OCI-LY7 (cell line): ENCODE measurements at regions not wholly inside any gene's neighbourhood (a gene's known extent, or its start where the extent isn't known, plus 50 kb on each side); places are given as distances from the start of the nearest gene placed in this dataset.

ENCODE experiments used
- BruUV-seq: library from RNA; stranded (reverse); fragments of 400-500 nt; replicated peaks from 2 replicates; lab custom pipeline; 2021; lab: Mats Ljungman, UMichigan
- CTCF ChIA-PET: fragments of 300-600 bp; sonication (Branson Sonifier 250); formaldehyde crosslinking; loops from one replicate; lab custom pipeline; 2022; ENCODE audit warnings: antibody characterized with exemption; ENCODE audit not compliant: unreplicated experiment; lab: Charles Lee
- POLR2A ChIA-PET: fragments of 300-600 bp; sonication (Branson Sonifier 250); formaldehyde crosslinking; loops from one replicate; lab custom pipeline; 2022; ENCODE audit warnings: antibody characterized with exemption; lab: Charles Lee
- DNase-seq: peaks from one replicate; pipeline ENCODE4 v3.0.0-alpha.2; 2015; ENCODE audit warnings: low spot score
- H2AFZ ChIP-seq: fragments of 200-600 bp; sonication (generic), shearing (Covaris generic); 2 replicates; pipeline ENCODE4 v1.6.1; 2014; ENCODE audit warnings: mild to moderate bottlenecking, antibody characterized with exemption, low read length, moderate library complexity
- H3K27ac ChIP-seq: fragments of 200-600 bp; sonication (generic); 2 replicates; pipeline ENCODE4 v1.5.1; 2014; ENCODE audit warnings: mixed run types, low read depth, mild to moderate bottlenecking, moderate library complexity, low read length, inconsistent platforms; ENCODE audit not compliant: poor library complexity, severe bottlenecking
- H3K36me3 ChIP-seq: fragments of 200-600 bp; sonication (generic); 2 replicates; pipeline ENCODE4 v1.6.1; 2014; ENCODE audit warnings: mild to moderate bottlenecking, antibody characterized with exemption, low read length, moderate library complexity, mixed read lengths; ENCODE audit not compliant: insufficient read depth
- H3K4me1 ChIP-seq: fragments of 200-600 bp; sonication (generic); 2 replicates; pipeline ENCODE4 v1.5.1; 2014; ENCODE audit warnings: mild to moderate bottlenecking, low read length; ENCODE audit not compliant: insufficient read depth, poor library complexity, severe bottlenecking
- H3K4me2 ChIP-seq: fragments of 200-600 bp; sonication (generic); 2 replicates; pipeline ENCODE4 v1.6.1; 2014; ENCODE audit warnings: mild to moderate bottlenecking, low read length
- H3K4me3 ChIP-seq: fragments of 200-600 bp; sonication (generic); 2 replicates; pipeline ENCODE4 v1.5.1; 2014; ENCODE audit warnings: mild to moderate bottlenecking, low read depth, low read length; ENCODE audit not compliant: poor library complexity, severe bottlenecking
- H3K79me2 ChIP-seq: fragments of 200-600 bp; sonication (generic); 2 replicates; pipeline ENCODE4 v1.6.1; 2016; ENCODE audit warnings: low read depth, mild to moderate bottlenecking, low read length, moderate library complexity, mixed read lengths; ENCODE audit not compliant: insufficient read depth
- H3K9me2 ChIP-seq: fragments of 200-600 bp; sonication (generic); 2 replicates; pipeline ENCODE4 v1.6.1; 2016; ENCODE audit warnings: mild to moderate bottlenecking, low read length, mixed read lengths; ENCODE audit not compliant: insufficient read depth
- H3K9me3 ChIP-seq: fragments of 200-600 bp; sonication (generic); 2 replicates; pipeline ENCODE4 v1.6.1; 2014; ENCODE audit warnings: mild to moderate bottlenecking, mixed run types, low read length, mixed read lengths
- H4K20me1 ChIP-seq: fragments of 200-600 bp; sonication (generic); 2 replicates; pipeline ENCODE4 v1.6.1; 2014; ENCODE audit warnings: mild to moderate bottlenecking, antibody characterized with exemption, low read length, moderate library complexity, mixed read lengths; ENCODE audit not compliant: insufficient read depth
- EZH2phosphoT487 ChIP-seq: fragments of 200-600 bp; sonication (generic); IDR thresholded peaks from 2 replicates; pipeline ENCODE4 v1.6.1; 2018; ENCODE audit warnings: low read depth, borderline replicate concordance, mild to moderate bottlenecking, mixed run types, antibody characterized with exemption, low read length, moderate library complexity, mixed read lengths
- intact Hi-C: fragments of 100-400 bp; cut with micrococcal nuclease; formaldehyde crosslinking; loops from one replicate; pipeline ENCODE4 v1.10.0; 2022; ENCODE audit not compliant: unreplicated experiment
- TF ChIP-seq, protein P1 (sequence below): fragments of 200-600 bp; sonication (generic); conservative IDR thresholded peaks from 2 replicates; pipeline ENCODE4 v1.5.1; 2014; ENCODE audit warnings: mild to moderate bottlenecking, antibody characterized with exemption, low read length, moderate library complexity, mixed read lengths

DNA sequence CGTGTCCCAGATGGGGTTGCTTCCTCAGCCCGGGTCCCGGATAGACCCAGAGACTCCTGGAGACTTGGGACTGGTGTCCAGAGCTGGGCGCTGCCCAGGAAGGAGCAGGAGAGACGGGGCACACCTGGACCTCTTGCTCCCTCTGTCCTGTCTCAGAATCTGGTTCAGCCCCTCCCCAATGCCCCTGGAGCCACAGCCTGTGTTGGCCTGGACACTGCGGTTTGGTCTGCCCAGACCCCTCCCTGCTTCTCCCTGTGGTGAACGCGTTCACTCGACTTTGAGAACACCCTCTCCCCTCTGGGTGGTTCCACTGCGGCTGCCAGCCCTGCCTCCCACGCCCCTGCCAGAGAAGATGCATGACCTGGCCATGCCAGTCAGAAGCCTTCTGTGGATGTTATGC is 111.1 kb downstream of the HMX1 start:
- CTCF ChIA-PET = no interaction called here
- no peak for DNase-seq
- Histone ChIP-seq H3K79me2 (no peaks in the 10 kb centered on the region), H4K20me1 (no peaks in the 10 kb centered on the region), H3K4me2 (no peak overlapping the region), H3K9me3 (no peaks in the 10 kb centered on the region), H3K4me3 (no peak overlapping the region), H3K9me2 (no peaks in the 10 kb centered on the region), H3K4me1 (no peaks in the 10 kb centered on the region), H3K27ac (no peak overlapping the region), H3K36me3 (no peaks in the 10 kb centered on the region), H2AFZ (no peak overlapping the region)
- intact Hi-C loops = no loop called here
- no peak for TF ChIP-seq EZH2phosphoT487
- TF ChIP-seq, protein P1, sequence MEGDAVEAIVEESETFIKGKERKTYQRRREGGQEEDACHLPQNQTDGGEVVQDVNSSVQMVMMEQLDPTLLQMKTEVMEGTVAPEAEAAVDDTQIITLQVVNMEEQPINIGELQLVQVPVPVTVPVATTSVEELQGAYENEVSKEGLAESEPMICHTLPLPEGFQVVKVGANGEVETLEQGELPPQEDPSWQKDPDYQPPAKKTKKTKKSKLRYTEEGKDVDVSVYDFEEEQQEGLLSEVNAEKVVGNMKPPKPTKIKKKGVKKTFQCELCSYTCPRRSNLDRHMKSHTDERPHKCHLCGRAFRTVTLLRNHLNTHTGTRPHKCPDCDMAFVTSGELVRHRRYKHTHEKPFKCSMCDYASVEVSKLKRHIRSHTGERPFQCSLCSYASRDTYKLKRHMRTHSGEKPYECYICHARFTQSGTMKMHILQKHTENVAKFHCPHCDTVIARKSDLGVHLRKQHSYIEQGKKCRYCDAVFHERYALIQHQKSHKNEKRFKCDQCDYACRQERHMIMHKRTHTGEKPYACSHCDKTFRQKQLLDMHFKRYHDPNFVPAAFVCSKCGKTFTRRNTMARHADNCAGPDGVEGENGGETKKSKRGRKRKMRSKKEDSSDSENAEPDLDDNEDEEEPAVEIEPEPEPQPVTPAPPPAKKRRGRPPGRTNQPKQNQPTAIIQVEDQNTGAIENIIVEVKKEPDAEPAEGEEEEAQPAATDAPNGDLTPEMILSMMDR = no peak
- BruUV-seq = no TSS peak
- POLR2A ChIA-PET = no interaction called here

DNA sequence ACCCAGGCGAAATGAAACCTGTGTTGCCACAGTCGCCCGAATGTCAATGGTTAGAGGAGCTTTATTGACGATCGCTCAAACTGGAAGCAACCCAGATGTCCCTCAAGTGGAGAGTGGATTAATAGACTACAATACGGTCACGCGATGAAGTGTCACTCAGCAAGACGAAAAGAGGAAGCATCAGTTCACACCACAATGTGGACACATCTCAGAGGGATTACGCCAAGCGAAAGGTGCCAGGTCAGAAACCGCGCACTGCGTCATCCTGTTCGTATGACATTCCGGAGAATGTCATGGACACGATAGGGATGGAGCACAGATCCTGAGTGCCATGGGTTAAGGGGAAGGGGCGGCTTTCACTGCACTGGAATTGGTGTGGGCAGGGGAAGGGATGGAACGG is 111.7 kb downstream of the HMX1 start:
- no peaks in the 10 kb centered on the region for H4K20me1 ChIP-seq
- H3K9me3 ChIP-seq = no peaks in the 10 kb centered on the region
- H3K4me3 ChIP-seq = no peak overlapping the region
- intact Hi-C loops = no loop called here
- no peak overlapping the region for H3K4me2 ChIP-seq
- no peaks in the 10 kb centered on the region for H3K4me1 ChIP-seq
- no peak for DNase-seq
- POLR2A ChIA-PET = no interaction called here
- H3K27ac ChIP-seq = no peak overlapping the region
- H3K36me3 ChIP-seq = no peaks in the 10 kb centered on the region
- H2AFZ ChIP-seq = no peak overlapping the region
- no peaks in the 10 kb centered on the region for H3K9me2 ChIP-seq
- TF ChIP-seq, protein P1 = no peak
- TF ChIP-seq EZH2phosphoT487 = no peak
- BruUV-seq = no TSS peak
- CTCF ChIA-PET = no interaction called here
- no peaks in the 10 kb centered on the region for H3K79me2 ChIP-seq

DNA sequence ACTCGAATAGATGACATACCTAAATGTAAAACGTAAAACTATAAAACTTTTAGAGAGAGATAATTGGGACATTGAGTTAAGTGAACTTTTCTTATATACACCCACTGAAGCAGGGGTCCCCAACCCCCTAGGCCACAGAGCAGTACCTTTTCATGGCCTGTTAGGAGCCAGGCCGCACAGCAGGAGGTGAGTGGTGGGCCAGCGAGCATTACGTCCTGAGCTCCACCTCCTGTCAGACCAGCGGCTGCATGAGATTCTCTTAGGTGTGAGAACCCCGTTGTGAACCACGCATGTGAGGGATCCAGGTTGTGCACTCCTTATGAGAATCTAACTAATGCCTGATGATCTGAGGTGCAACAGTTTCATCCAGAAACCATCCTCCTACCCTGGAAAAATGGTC is 114.8 kb downstream of the HMX1 start:
- Histone ChIP-seq H3K4me2 (no peak overlapping the region), H4K20me1 (no peaks in the 10 kb centered on the region), H3K27ac (no peak overlapping the region), H3K4me1 (no peaks in the 10 kb centered on the region), H3K9me2 (no peaks in the 10 kb centered on the region), H3K36me3 (no peaks in the 10 kb centered on the region), H3K79me2 (no peaks in the 10 kb centered on the region), H3K9me3 (no peaks in the 10 kb centered on the region), H2AFZ (no peak overlapping the region), H3K4me3 (no peak overlapping the region)
- POLR2A ChIA-PET = no interaction called here
- CTCF ChIA-PET = no interaction called here
- BruUV-seq = no TSS peak
- intact Hi-C loops = no loop called here
- no peak for DNase-seq
- no peak for TF ChIP-seq EZH2phosphoT487
- TF ChIP-seq, protein P1 = no peak
